ENCODE measurements at regions not wholly inside any gene's neighbourhood (a gene's known extent, or its start where the extent isn't known, plus 50 kb on each side); places are given as distances from the start of the nearest gene placed in this dataset.
"Not testable (repeated sequence)": the region's sequence is repeated elsewhere in the genome, so short reads cannot be mapped to it uniquely, and the experiment has no call there.

DNA sequence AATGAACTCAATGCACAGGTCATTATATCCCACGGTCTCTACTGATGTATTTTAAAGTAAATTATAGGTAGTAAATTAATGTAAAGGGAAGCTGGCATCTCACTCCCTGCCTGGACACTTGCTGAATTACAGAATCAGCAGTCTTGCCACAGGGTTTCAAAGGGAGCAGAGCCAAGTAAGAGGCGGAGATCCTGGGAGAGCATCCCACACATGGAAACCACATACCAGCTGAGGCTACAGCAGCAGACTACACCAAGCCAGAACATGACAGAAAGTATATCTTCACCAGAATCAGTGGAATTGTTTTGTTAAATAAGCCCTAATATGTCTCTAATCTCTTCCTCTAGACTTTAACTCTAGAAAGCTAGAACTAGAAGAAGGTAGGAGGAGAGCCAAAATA lies 1689.2 kb upstream of the WWC1 start:
- intact Hi-C loops (cut with DNase I) = no loop called here

GRCh38 chr5:166617507-166617906 lies 1673.9 kb upstream of the WWC1 start:
- intact Hi-C loops (cut with DNase I) = no loop called here
- ATAC-seq (no peak), DNase-seq (ENCODE audit: low spot score) (no peak)

More for the DNA sequence above, 1689.2 kb upstream of the WWC1 start:
- ATAC-seq (no peak), DNase-seq (ENCODE audit: low spot score) (no peak)

DNA sequence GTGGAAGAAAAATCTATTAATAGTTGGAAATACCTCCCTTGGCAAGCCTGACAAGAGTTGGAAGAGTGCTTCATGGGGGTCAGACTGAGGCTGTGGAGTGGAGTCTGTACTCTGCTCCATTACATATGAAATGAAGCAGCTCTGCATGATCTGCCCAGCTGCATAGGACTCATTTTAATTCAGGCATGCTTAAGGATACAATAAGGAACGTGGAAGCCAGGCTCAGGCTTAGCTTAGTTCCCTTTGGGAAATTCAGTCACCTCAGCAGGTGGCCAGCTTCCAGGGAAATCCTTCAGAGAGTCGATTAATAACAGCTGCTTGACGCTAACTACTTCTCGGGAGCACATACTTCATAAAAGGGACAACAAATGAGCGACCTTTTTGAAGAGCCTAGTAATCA lies 1672.9 kb upstream of the WWC1 start:
- intact Hi-C loops (cut with DNase I) = no loop called here
- ATAC-seq (no peak), DNase-seq (ENCODE audit: low spot score) (no peak)

DNA sequence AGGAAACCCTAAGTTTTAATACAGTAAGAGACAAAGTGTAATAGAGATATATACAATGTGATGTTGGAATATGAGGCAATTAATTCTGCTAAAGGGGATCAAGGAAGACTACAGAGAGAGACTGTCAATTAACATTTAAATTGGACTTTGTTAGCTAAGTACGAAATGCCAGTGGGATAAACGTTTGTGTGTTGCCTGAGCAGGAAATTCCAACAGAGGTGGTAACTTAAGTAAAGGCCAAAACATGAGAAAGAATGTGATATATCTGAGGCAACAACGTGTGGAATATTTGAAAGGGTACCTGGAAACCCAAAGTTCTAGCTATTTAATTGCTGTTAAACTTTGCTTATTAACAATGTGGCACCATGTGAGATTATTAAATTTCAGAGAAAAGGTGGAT lies 1666.9 kb upstream of the WWC1 start:
- no peak for DNase-seq (ENCODE audit: low spot score)
- no peak for ATAC-seq
- intact Hi-C loops (cut with DNase I) = no loop called here

GRCh38 chr5:166625210-166625865 lies 1666.1 kb upstream of the WWC1 start:
- no peak for ATAC-seq
- intact Hi-C loops (cut with DNase I) = no loop called here

GRCh38 chr5:166637295-166637694 lies 1654.2 kb upstream of the WWC1 start:
- intact Hi-C loops (cut with DNase I) = no loop called here
- ATAC-seq (no peak), DNase-seq (ENCODE audit: low spot score) (no peak)

More at GRCh38 chr5:166625210-166625865, 1666.1 kb upstream of the WWC1 start:
- no peak for DNase-seq (ENCODE audit: low spot score)

DNA sequence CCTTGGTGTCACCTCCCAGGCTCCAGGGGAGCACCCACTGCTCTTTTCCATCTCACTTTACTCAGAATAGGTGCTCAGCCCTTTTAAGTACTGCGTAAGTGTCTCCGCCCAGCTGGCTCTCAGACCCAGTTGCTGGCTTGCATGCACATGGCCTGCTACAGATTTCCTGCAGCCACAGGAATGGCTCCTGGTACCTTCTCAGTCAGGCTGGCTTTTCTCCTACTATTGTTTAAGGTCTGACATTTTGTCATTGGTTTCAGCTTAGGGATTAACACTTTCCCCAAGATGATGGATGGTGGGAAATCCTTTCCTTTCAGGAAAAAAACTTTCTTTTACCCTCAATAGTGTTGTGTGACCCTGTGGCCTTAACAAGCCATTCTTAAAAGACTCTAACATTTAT lies 1652.3 kb upstream of the WWC1 start:
- intact Hi-C loops (cut with DNase I) = no loop called here
- DNase-seq (ENCODE audit: low spot score) (no peak), ATAC-seq (no peak)

GRCh38 chr5:166640136-166640535 lies 1651.3 kb upstream of the WWC1 start:
- intact Hi-C loops (cut with DNase I); DNase-seq (ENCODE audit: low spot score); ATAC-seq: not testable (repeated sequence)

DNA sequence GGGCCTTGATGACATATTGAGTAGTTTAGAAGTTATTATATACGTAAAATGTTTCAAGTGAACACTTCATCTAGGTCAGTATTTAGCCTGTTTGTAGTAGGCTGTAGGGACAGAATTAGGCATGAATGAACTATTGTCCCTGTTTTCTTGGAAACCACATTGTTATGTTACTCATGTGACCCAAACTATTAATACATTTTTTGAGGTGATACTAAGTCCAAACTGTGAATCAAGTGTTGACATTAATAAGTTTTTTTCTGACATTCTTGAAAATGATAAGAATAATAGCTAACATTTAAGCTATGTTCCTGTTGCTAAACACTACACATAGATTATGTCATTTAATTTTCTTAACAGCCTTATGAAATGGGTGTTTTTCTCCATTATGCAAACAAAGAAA lies 1642.7 kb upstream of the WWC1 start:
- intact Hi-C loops (cut with DNase I) = no loop called here
- DNase-seq (ENCODE audit: low spot score) (no peak), ATAC-seq (no peak)

DNA sequence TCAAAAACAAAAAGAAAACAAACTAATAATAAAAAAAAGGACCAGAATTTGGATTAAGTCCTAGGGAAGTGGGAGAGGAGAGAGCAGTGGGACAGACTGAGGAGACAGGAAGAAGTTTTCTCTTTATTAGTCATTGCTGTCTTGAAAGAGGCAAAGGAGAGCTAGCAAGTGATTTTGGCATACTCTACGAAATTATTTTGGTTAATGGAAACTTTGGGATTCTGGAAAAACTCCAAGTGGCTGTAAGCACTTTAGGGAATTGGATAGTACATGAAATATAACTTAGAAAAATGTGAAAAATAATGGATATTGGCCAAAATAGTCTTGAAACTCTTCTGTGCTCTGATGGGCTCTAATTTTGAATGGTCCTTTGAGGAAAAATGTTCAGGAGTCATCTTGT lies 1641.8 kb upstream of the WWC1 start:
- intact Hi-C loops (cut with DNase I) = no loop called here
- no peak for ATAC-seq

GRCh38 chr5:166651234-166651633 lies 1640.2 kb upstream of the WWC1 start:
- DNase-seq (ENCODE audit: low spot score) (no peak), ATAC-seq (no peak)
- intact Hi-C loops (cut with DNase I) = no loop called here

More for the DNA sequence above, 1641.8 kb upstream of the WWC1 start:
- DNase-seq (ENCODE audit: low spot score) = no peak

GRCh38 chr5:166671811-166672210 lies 1619.6 kb upstream of the WWC1 start:
- DNase-seq (ENCODE audit: low spot score) = no peak
- intact Hi-C loops (cut with DNase I) = no loop called here
- ATAC-seq = no peak

DNA sequence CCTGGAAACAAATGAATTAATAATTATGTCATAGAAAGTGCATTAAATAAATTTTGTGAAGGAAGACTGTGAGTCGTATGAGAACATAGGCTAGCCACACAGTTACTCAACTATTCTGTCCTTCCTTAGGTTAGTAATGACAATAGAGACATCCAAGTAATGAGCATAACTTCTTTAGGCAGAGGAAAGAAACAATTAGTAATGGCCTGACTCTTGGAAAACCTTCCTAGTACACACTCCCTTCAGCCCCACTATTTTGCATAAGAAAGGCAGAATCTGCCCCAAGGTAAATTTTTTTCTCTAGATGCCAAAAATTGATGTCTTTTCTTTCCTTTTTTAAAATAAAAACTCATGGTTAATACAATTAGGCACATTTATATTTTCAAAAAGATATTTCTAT lies 1619.0 kb upstream of the WWC1 start:
- ATAC-seq (no peak), DNase-seq (ENCODE audit: low spot score) (no peak)
- intact Hi-C loops (cut with DNase I) = no loop called here

GRCh38 chr5:166677891-166678290 lies 1613.6 kb upstream of the WWC1 start:
- intact Hi-C loops (cut with DNase I) = no loop called here
- no peak for ATAC-seq

DNA sequence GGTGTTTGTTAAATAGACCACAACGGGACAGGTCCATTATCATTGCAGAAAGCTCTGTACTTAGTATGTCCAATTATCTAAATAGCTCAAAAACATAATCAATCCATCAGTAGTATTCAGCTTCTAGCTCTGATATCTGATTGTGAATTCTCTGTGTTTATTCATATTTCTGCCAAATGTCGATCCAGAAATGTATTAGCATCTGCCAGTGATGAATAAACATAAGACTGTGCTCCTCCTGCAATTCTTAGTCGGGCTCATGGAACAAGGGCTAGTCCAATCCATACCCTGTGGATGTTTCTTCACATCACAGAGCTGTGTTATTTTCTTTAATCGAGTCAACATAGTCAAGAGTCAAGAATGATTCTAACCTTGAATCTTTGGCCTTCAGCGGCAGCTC lies 1612.1 kb upstream of the WWC1 start:
- intact Hi-C loops (cut with DNase I) = no loop called here

More at GRCh38 chr5:166677891-166678290, 1613.6 kb upstream of the WWC1 start:
- DNase-seq (ENCODE audit: low spot score) = no peak

DNA sequence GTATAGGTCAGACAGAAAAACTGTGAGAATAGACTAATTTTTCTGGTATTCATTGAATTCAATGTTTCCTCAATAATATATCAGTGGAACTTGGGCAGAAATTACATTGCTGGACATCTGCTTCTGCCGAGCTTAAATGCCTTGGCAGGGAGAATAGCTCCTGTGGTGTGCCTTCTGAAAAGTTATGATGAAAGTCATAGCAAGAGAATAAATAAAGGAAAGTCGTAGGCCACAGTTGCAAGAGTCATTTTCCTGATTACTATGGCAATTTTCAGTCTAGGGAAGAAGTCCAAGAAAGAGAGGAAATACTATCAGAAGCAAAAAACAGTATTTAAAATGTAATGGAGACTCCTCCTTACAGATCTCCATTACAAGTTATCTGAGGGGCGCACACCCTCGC lies 1596.1 kb upstream of the WWC1 start:
- DNase-seq (ENCODE audit: low spot score) (no peak), ATAC-seq (no peak)
- intact Hi-C loops (cut with DNase I) = no loop called here

More for the DNA sequence above, 1612.1 kb upstream of the WWC1 start:
- ATAC-seq (no peak), DNase-seq (ENCODE audit: low spot score) (no peak)

GRCh38 chr5:166708291-166708690 lies 1583.2 kb upstream of the WWC1 start:
- ATAC-seq (no peak), DNase-seq (ENCODE audit: low spot score) (no peak)
- intact Hi-C loops (cut with DNase I) = no loop called here

DNA sequence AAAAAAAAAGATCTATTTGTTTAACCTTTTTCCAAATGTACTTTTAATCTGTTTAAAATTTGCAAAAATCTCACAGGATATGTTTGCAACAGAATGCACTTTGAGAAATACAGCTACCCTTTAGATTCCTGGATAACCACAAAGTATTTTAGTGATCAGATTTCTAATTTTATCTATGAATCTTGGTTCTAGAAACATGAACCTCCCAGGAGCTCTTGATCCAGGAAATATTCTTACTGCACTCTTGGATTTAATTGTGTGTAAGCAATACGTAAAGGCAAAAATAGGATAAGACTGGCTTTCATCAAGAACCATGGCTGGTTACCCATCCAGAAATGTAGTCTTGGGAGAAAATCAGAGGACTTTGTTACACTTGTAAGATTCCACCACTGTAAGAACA lies 1581.8 kb upstream of the WWC1 start:
- intact Hi-C loops (cut with DNase I) = no loop called here
- DNase-seq (ENCODE audit: low spot score) (no peak), ATAC-seq (no peak)

- intact Hi-C loops (cut with DNase I) = no loop called here
- no peak for DNase-seq (ENCODE audit: low spot score)
- no peak for ATAC-seq
These were observed 1581.2 kb upstream of the WWC1 start for GRCh38 chr5:166710271-166710670.

DNA sequence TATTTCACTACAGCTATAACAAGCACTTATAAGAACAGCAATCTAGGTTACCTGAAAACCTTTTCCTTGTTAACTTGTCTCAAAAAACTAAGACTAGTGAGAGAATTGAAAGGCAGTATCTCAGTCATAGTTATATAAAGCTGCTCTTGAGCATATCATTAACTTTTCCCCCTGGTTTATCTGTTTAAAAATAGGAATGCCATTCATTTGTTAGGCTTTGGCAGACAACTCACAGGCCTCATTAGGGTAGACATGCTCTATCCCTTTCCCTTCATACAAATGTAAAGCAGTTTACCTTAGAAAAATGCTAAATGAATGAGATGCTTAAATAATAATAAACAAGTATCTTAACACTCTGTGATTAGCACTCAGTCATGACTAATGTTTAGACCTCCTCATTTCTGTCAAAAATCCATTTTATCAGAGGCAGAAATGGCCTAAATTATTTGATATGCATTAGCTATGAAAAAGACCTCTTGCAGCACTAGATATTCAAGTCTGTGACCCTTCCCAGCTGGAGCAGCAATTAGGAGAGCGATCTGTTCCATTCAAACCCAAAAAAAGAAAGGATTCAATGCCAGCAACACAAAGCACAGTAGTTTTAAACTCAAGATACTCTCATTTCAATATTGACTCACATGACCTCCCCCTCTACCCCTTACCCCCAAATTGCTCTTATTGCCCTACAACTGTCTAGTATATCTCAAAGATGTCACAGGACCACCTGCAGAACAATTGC lies 1578.8 kb upstream of the WWC1 start:
- DNase-seq (ENCODE audit: low spot score) = no peak
- intact Hi-C loops (cut with DNase I) = no loop called here
- no peak for ATAC-seq

GRCh38 chr5:166713295-166713694 lies 1578.2 kb upstream of the WWC1 start:
- intact Hi-C loops (cut with DNase I) = no loop called here
- ATAC-seq (no peak), DNase-seq (ENCODE audit: low spot score) (no peak)

Measured in sciatic nerve (tissue), 2 donors.